SK-N-SH (cell line): ENCODE measurements at regions not wholly inside any gene's neighbourhood (a gene's known extent, or its start where the extent isn't known, plus 50 kb on each side); places are given as distances from the start of the nearest gene placed in this dataset.

Source experiments
- CTCF ChIA-PET: fragments of 300-600, 350-600 bp; formaldehyde crosslinking; extraction: SDS; loops from one replicate; lab custom pipeline; 2021; lab: Yijun Ruan, JAX
- POLR2A ChIA-PET: fragments of 350-600 bp; sonication (Branson Sonifier 250); formaldehyde crosslinking; extraction: SDS; loops from one replicate; lab custom pipeline; 2020; ENCODE audit warnings: antibody characterized with exemption, inconsistent platforms; lab: Yijun Ruan, JAX
- DNase-seq: peaks from one replicate; pipeline ENCODE4 v3.0.0; 2012
- H2AFZ ChIP-seq: fragments of 200-600 bp; sonication (generic); 2 replicates; pipeline ENCODE4 v1.8.1; 2016; ENCODE audit warnings: antibody characterized with exemption, mild to moderate bottlenecking, low read depth
- H3F3A ChIP-seq: fragments of 200-600 bp; sonication (generic); replicated peaks from 2 replicates; pipeline ENCODE3; 2016; ENCODE audit warnings: antibody characterized with exemption, mild to moderate bottlenecking; ENCODE audit not compliant: insufficient read depth
- H3K27ac ChIP-seq, 2 experiments: fragments of 200-500 bp in 1 of 2; fragments of 200-600 bp in 1 of 2; sonication (Bioruptor generic) in 1 of 2; sonication (generic), shearing (Covaris generic) in 1 of 2; 2 replicates each; pipeline versions ENCODE4 v1.5.1 to v1.6.1; 2014 to 2016; ENCODE audit warnings: low read depth in 2 of 2, inconsistent platforms in 1 of 2, low read length in 1 of 2, mild to moderate bottlenecking in 1 of 2, mixed read lengths in 1 of 2
- H3K27me3 ChIP-seq: fragments of 200-600 bp; sonication (generic), shearing (Covaris generic); 2 replicates; pipeline ENCODE4 v1.6.1; 2016; ENCODE audit warnings: mixed run types; ENCODE audit not compliant: insufficient read depth
- H3K36me3 ChIP-seq, 2 experiments: fragments of 200-500 bp in 1 of 2; fragments of 200-600 bp in 1 of 2; sonication (Bioruptor generic) in 1 of 2; sonication (generic) in 1 of 2; replicated peaks in 1 of 2; 2 replicates each; pipeline versions ENCODE3 to v1.5.1; 2014 to 2016; ENCODE audit warnings: low read length in 1 of 2, mild to moderate bottlenecking in 1 of 2; ENCODE audit not compliant: insufficient read depth in 2 of 2, control insufficient read depth in 1 of 2
- H3K4me1 ChIP-seq, 2 experiments: fragments of 200-500 bp in 1 of 2; fragments of 200-600 bp in 1 of 2; sonication (Bioruptor generic) in 1 of 2; sonication (generic), shearing (Covaris generic) in 1 of 2; 2 replicates each; pipeline versions ENCODE4 v1.5.1 to v1.6.1; 2014 to 2016; ENCODE audit warnings: low read depth in 1 of 2, low read length in 1 of 2, mixed run types in 1 of 2; ENCODE audit not compliant: insufficient read depth in 2 of 2, control insufficient read depth in 1 of 2
- H3K4me2 ChIP-seq: fragments of 200-600 bp; sonication (generic), shearing (Covaris generic); 2 replicates; pipeline ENCODE4 v1.6.1; 2017; ENCODE audit warnings: mixed run types
- H3K4me3 ChIP-seq, 2 experiments: fragments of 200-500 bp in 1 of 2; fragments of 200-600 bp in 1 of 2; sonication (Bioruptor generic) in 1 of 2; sonication (generic), shearing (Covaris generic) in 1 of 2; 2 replicates each; pipeline versions ENCODE4 v1.5.1 to v1.8.1; 2014 to 2016; ENCODE audit warnings: low read depth in 2 of 2, inconsistent platforms in 1 of 2, low read length in 1 of 2, mild to moderate bottlenecking in 1 of 2, mixed read lengths in 1 of 2, moderate library complexity in 1 of 2
- H3K79me2 ChIP-seq: fragments of 200-600 bp; sonication (generic); 2 replicates; pipeline ENCODE4 v1.8.1; 2017; ENCODE audit warnings: mild to moderate bottlenecking; ENCODE audit not compliant: insufficient read depth
- H3K9ac ChIP-seq: fragments of 200-600 bp; sonication (generic); 2 replicates; pipeline ENCODE4 v1.6.1; 2017; ENCODE audit warnings: mixed run types
- H3K9me2 ChIP-seq: fragments of 200-600 bp; sonication (generic); 2 replicates; pipeline ENCODE4 v1.6.1; 2017; ENCODE audit warnings: mixed run types
- H3K9me3 ChIP-seq: fragments of 200-600 bp; sonication (generic); 2 replicates; pipeline ENCODE4 v1.6.1; 2017; ENCODE audit warnings: mixed run types, mild to moderate bottlenecking, moderate library complexity
- H4K20me1 ChIP-seq: fragments of 200-600 bp; sonication (generic); 2 replicates; pipeline ENCODE4 v1.6.1; 2017; ENCODE audit warnings: mild to moderate bottlenecking, mixed run types; ENCODE audit not compliant: insufficient read depth
- EP300 ChIP-seq, 2 experiments: IDR thresholded peaks; 2 replicates each; pipeline versions ENCODE4 v1.4.0 to v1.6.1; 2012; ENCODE audit warnings: borderline replicate concordance in 1 of 2, low read depth in 1 of 2, low read length in 1 of 2
- EZH2phosphoT487 ChIP-seq: fragments of 200-600 bp; sonication (generic); IDR thresholded peaks from 2 replicates; pipeline ENCODE4 v1.6.1; 2017; ENCODE audit warnings: low read depth, mixed run types, mild to moderate bottlenecking, antibody characterized with exemption, moderate library complexity, borderline replicate concordance
- FOXJ3 ChIP-seq: sonication (generic); formaldehyde crosslinking; IDR thresholded peaks from 2 replicates; pipeline ENCODE4 v1.5.1; 2020; ENCODE audit warnings: mild to moderate bottlenecking, missing genetic modification reagents
- GABPA ChIP-seq: IDR thresholded peaks from 2 replicates; pipeline ENCODE4 v1.4.0; 2012; ENCODE audit warnings: low read depth, mild to moderate bottlenecking
- JUND ChIP-seq: IDR thresholded peaks from 2 replicates; pipeline ENCODE4 v1.4.0; 2012
- MXI1 ChIP-seq: IDR thresholded peaks from 2 replicates; pipeline ENCODE4 v1.6.1; 2012; ENCODE audit warnings: mild to moderate bottlenecking, low read depth, low read length, improper control_type of control experiment
- NFIC ChIP-seq: IDR thresholded peaks from 2 replicates; pipeline ENCODE4 v1.4.0; 2012; ENCODE audit warnings: borderline replicate concordance
- NRF1 ChIP-seq: IDR thresholded peaks from 2 replicates; pipeline ENCODE4 v1.6.1; 2012; ENCODE audit warnings: low read depth, mild to moderate bottlenecking, low read length
- PBX3 ChIP-seq: IDR thresholded peaks from 2 replicates; pipeline ENCODE4; 2012
- RAD21 ChIP-seq: IDR thresholded peaks from 2 replicates; pipeline ENCODE4 v1.6.1; 2012; ENCODE audit warnings: mild to moderate bottlenecking, low read length
- RCOR1 ChIP-seq: fragments of 150-350 bp; IDR thresholded peaks from 2 replicates; pipeline ENCODE4 v1.6.1; 2017; ENCODE audit warnings: antibody characterized with exemption, low read length
- REST ChIP-seq: IDR thresholded peaks from 2 replicates; pipeline ENCODE4 v1.6.1; 2012; ENCODE audit warnings: mild to moderate bottlenecking, low read depth, low read length, moderate library complexity
- RFX5 ChIP-seq: IDR thresholded peaks from 2 replicates; pipeline ENCODE4 v1.6.1; 2012; ENCODE audit warnings: mild to moderate bottlenecking, improper control_type of control experiment, low read length
- RXRA ChIP-seq: IDR thresholded peaks from 2 replicates; pipeline ENCODE4 v1.4.0; 2012; ENCODE audit warnings: low read depth, mild to moderate bottlenecking, borderline replicate concordance
- TEAD4 ChIP-seq: IDR thresholded peaks from 2 replicates; pipeline ENCODE4 v1.4.0; 2012; ENCODE audit warnings: mild to moderate bottlenecking, borderline replicate concordance; ENCODE audit not compliant: insufficient read depth
- WGBS: methylation state at CpG from one replicate; pipeline ENCODE4 v1.1.6; 2017; ENCODE audit warnings: low lambda C conversion rate; 5-methylcytosine and 5-hydroxymethylcytosine counted together
- TF ChIP-seq, protein P1 (sequence below): IDR thresholded peaks from 2 replicates; pipeline ENCODE4 v1.4.0; 2012; ENCODE audit warnings: low read depth, borderline replicate concordance
- TF ChIP-seq, protein P2 (sequence below): fragments of 200-600 bp; sonication (generic); IDR thresholded peaks from 2 replicates; pipeline ENCODE4 v1.6.1; 2017; ENCODE audit warnings: antibody characterized with exemption, mild to moderate bottlenecking, moderate library complexity

DNA sequence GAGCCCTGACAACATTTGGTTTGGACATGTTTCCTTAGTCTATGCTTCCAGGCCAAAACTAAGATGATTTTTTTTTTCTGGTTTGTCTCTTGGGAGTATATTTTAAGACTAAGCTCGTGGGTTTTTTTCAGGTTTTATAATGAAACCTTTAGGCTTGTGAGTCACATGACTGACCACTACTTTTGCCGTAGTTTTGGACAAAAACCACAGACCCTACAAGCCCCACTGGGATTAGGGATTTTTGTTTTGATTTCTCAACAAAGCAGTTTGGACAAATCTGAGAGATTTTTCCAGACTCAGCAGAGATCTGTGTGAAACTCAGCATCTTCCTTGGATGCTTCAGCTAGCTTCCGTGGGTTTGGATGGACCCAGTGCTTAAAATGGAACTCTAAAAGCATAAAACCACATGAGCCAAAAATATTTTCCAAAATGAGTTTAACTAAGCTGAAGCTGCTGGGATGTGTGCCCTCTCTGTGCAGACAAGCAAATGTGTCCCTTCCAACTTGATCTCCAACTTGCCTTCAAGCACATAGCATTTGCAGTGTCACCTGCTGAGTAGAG, 70.3 kb upstream of the SMIM15 start:
- H3K4me2 ChIP-seq = no peak overlapping the region
- no peak overlapping the region for H3K27ac ChIP-seq
- H3K4me3 ChIP-seq = no peak overlapping the region
- no peaks in the 10 kb centered on the region for H3F3A ChIP-seq
- H3K9ac ChIP-seq = no peak overlapping the region
- H4K20me1 ChIP-seq = no peaks in the 10 kb centered on the region
- no peaks in the 10 kb centered on the region for H3K9me3 ChIP-seq
- no peak for DNase-seq
- TF ChIP-seq NRF1 = no peak
- TF ChIP-seq EP300 (IDR thresholded peaks at IDR 0.05; ENCODE audit: borderline replicate concordance in 1 of 2, low read depth in 1 of 2, low read length in 1 of 2) = no peak
- no peak for TF ChIP-seq RFX5
- no peak for TF ChIP-seq REST
- TF ChIP-seq RAD21 = no peak
- TF ChIP-seq GABPA = no peak
- no peak for TF ChIP-seq JUND
- no peak for TF ChIP-seq MXI1
- no peak for TF ChIP-seq FOXJ3 (CRISPR knock-in tag)
- TF ChIP-seq, protein P1, sequence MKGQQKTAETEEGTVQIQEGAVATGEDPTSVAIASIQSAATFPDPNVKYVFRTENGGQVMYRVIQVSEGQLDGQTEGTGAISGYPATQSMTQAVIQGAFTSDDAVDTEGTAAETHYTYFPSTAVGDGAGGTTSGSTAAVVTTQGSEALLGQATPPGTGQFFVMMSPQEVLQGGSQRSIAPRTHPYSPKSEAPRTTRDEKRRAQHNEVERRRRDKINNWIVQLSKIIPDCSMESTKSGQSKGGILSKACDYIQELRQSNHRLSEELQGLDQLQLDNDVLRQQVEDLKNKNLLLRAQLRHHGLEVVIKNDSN = no peak
- TF ChIP-seq, protein P2, sequence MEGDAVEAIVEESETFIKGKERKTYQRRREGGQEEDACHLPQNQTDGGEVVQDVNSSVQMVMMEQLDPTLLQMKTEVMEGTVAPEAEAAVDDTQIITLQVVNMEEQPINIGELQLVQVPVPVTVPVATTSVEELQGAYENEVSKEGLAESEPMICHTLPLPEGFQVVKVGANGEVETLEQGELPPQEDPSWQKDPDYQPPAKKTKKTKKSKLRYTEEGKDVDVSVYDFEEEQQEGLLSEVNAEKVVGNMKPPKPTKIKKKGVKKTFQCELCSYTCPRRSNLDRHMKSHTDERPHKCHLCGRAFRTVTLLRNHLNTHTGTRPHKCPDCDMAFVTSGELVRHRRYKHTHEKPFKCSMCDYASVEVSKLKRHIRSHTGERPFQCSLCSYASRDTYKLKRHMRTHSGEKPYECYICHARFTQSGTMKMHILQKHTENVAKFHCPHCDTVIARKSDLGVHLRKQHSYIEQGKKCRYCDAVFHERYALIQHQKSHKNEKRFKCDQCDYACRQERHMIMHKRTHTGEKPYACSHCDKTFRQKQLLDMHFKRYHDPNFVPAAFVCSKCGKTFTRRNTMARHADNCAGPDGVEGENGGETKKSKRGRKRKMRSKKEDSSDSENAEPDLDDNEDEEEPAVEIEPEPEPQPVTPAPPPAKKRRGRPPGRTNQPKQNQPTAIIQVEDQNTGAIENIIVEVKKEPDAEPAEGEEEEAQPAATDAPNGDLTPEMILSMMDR = no peak
- TF ChIP-seq NFIC = no peak
- TF ChIP-seq PBX3 = no peak
- no peak for TF ChIP-seq EZH2phosphoT487
- TF ChIP-seq TEAD4 = no peak
- TF ChIP-seq RCOR1 = no peak
- TF ChIP-seq RXRA = no peak
- H3K36me3 ChIP-seq = no peaks in the 10 kb centered on the region
- no peaks in the 10 kb centered on the region for H3K27me3 ChIP-seq
- H3K4me1 ChIP-seq = peaks cover 0 to 9% of the 10 kb centered on the region in 2 experiments; a peak in 1 of 4 replicates
- H3K79me2 ChIP-seq = no peaks in the 10 kb centered on the region
- ChIA-PET POLR2A (no interaction called here), CTCF (no interaction called here)
- 56% methylated on average over 3 of the region's 3 CpGs for WGBS
- no peaks in the 10 kb centered on the region for H3K9me2 ChIP-seq
- H2AFZ ChIP-seq = no peak overlapping the region
